Stomach (tissue), 8 donors: ENCODE measurements at regions not wholly inside any gene's neighbourhood (a gene's known extent, or its start where the extent isn't known, plus 50 kb on each side); places are given as distances from the start of the nearest gene placed in this dataset.

Source experiments
- DNase-seq, 2 donors: peaks; one replicate each; pipeline versions ENCODE4 v3.0.0 to v3.0.0-alpha.2; 2013 to 2019
- H3K27ac ChIP-seq, 5 donors: fragments of 200-600 bp in 4 of 5; sonication (generic) in 4 of 5; one replicate each; pipeline ENCODE4 v1.5.1; 2013 to 2019; ENCODE audit warnings: mild to moderate bottlenecking in 1 of 5, moderate library complexity in 1 of 5
- H3K27me3 ChIP-seq, 3 donors: fragments of 200-600 bp; sonication (generic); one replicate each; pipeline ENCODE4 v1.5.1; 2017 to 2019; ENCODE audit warnings: mixed run types in 1 of 3
- H3K36me3 ChIP-seq, 4 donors: fragments of 200-600 bp; sonication (generic); 1 replicate in 3 of 4; 2 replicates in 1 of 4; pipeline ENCODE4 v1.5.1; 2016 to 2019
- H3K4me1 ChIP-seq, 4 donors: fragments of 200-600 bp; sonication (generic); one replicate each; pipeline ENCODE4 v1.5.1; 2016 to 2019
- H3K4me3 ChIP-seq, 4 donors: fragments of 200-600 bp; sonication (generic) in 3 of 4; one replicate each; pipeline ENCODE4 v1.5.1; 2016 to 2019; ENCODE audit warnings: mild to moderate bottlenecking in 1 of 4
- H3K9me3 ChIP-seq, 4 donors: fragments of 200-600 bp; sonication (generic); one replicate each; pipeline ENCODE4 v1.5.1; 2016 to 2019
- EP300 ChIP-seq: sonication (generic); formaldehyde crosslinking; IDR thresholded peaks from one replicate; pipeline ENCODE4 v1.6.1; 2017; ENCODE audit warnings: antibody characterized with exemption
- POLR2A ChIP-seq, 4 donors: fragments of 450-650 bp; IDR thresholded peaks; one replicate each; pipeline ENCODE4 v1.6.1; 2016; ENCODE audit warnings: antibody characterized with exemption in 4 of 4, control low read depth in 2 of 4, mild to moderate bottlenecking in 1 of 4, moderate library complexity in 1 of 4
- POLR2AphosphoS5 ChIP-seq, 3 donors: sonication (generic); formaldehyde crosslinking; IDR thresholded peaks; one replicate each; pipeline ENCODE4 v1.6.1; 2016; ENCODE audit warnings: antibody characterized with exemption in 3 of 3
- WGBS, 5 donors: extraction: QIAGEN DNeasy Blood & Tissue Kit in 3 of 5; methylation state at CpG; one replicate each; pipeline versions ENCODE4 v1.1.5 to v1.1.7; 2013 to 2018; 5-methylcytosine and 5-hydroxymethylcytosine counted together
- intact Hi-C: fragments of 100-400 bp; cut with DNase I; formaldehyde crosslinking; loops from one replicate; pipeline ENCODE4 v1.15.1; 2023; ENCODE audit warnings: low total_unique reads
- TF ChIP-seq, protein P1 (sequence below), 7 experiments: fragments of 450-650 bp in 4 of 7; fragments of 200-600 bp in 3 of 7; sonication (generic) in 3 of 7; IDR thresholded peaks; one replicate each; pipeline ENCODE4 v1.5.1; 2016 to 2019; ENCODE audit warnings: antibody characterized with exemption in 7 of 7, control low read depth in 2 of 7, mild to moderate bottlenecking in 1 of 7
- donor health status: healthy with polysubstance abuse.
- donor health status: Bipolar disorder and iron deficiency.
- donor health status: healthy.

DNA sequence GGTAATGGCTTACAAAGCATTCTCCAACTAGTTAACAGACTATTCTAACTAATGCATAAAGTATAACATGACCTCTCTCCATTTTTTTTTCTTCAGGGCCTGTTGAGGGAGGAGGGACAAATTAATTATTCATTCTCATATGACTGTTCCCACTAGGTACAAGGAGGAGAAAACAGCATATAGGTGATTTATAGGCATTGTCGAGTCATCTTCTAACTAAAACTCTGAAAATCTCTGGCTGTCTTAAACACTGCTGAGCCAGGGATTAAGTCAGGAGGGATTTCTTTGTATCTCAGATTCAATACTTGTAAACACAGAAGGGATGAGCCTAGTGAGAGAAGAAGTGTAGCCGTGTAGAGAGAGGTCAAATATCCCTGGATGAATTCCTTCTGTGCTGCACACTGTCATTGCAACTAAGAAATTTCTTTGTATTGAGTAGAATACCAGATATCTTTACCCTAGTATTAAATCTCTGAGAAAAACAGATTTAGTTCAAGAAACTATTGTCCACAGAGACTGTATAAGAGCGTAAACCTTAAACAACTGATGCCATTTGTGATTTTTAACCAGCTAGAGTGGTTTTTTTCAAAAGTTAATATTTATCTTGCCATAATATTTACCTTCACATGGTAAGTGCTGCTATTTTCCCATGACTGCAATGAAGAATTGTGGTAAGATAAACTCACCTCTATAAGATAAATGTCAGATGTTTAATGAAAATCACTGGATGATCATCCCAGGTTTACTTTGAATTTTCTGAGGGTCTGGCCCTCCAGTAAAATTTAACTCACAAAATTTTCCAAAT, 465.3 kb downstream of the RWDD3 start:
- Histone ChIP-seq H3K27me3 (no peaks in the 10 kb centered on the region), H3K36me3 (no peaks in the 10 kb centered on the region), H3K4me3 (no peak overlapping the region), H3K9me3 (peaks cover 0 to 33% (median 25%) of the 10 kb centered on the region in 4 donors), H3K27ac (no peak overlapping the region), H3K4me1 (no peaks in the 10 kb centered on the region)
- intact Hi-C loops: no loop called here
- 34 to 50% (median 45%) methylated on average over 3 of the region's 3 CpGs for WGBS, 5 donors
- DNase-seq: peak in 1 of 2 donors; percentile 22
- TF ChIP-seq, protein P1, sequence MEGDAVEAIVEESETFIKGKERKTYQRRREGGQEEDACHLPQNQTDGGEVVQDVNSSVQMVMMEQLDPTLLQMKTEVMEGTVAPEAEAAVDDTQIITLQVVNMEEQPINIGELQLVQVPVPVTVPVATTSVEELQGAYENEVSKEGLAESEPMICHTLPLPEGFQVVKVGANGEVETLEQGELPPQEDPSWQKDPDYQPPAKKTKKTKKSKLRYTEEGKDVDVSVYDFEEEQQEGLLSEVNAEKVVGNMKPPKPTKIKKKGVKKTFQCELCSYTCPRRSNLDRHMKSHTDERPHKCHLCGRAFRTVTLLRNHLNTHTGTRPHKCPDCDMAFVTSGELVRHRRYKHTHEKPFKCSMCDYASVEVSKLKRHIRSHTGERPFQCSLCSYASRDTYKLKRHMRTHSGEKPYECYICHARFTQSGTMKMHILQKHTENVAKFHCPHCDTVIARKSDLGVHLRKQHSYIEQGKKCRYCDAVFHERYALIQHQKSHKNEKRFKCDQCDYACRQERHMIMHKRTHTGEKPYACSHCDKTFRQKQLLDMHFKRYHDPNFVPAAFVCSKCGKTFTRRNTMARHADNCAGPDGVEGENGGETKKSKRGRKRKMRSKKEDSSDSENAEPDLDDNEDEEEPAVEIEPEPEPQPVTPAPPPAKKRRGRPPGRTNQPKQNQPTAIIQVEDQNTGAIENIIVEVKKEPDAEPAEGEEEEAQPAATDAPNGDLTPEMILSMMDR (IDR thresholded peaks at IDR 0.05): no peak
- TF ChIP-seq POLR2A (IDR thresholded peaks at IDR 0.05): no peak
- TF ChIP-seq POLR2AphosphoS5 (IDR thresholded peaks at IDR 0.05): no peak
- no peak for TF ChIP-seq EP300

DNA sequence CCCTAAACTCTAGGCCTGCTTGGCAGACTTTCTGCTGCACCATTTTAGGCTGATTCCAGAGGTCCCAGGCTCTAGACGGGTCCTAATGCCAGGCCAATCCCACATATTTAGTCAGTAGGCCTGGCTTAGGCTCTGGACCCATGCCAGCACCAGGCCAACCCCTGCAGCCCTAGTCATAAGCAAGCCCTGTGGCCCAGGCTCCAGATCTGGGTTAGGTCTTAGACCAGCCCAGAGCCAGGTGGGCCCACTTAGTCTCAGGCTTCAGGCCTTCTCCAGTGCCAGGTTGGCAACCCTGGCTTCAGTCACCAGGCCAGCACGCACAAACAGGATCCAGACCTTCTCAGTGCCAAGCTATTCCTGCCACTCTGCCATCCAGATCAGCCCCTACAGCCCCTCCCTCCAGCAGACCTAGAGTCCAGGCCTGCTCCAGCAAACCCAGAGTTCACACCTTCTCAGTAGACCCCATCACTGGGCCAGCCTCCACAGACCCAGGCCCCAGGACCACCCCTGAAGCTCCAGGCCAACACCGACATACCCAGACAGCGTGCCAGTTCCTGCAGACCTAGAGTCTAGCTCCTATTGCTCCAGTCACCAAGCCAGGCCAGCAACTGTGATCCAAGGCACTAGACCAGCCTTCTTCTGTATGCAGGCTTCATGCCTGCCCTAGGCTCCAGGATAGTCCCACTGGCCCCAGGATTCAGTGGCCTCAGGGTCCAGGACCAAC, 467.6 kb downstream of the RWDD3 start:
- Histone ChIP-seq H3K27me3 (no peaks in the 10 kb centered on the region), H3K4me1 (no peaks in the 10 kb centered on the region), H3K36me3 (no peaks in the 10 kb centered on the region), H3K9me3 (peaks cover 0 to 47% (median 37%) of the 10 kb centered on the region in 4 donors), H3K27ac (no peak overlapping the region), H3K4me3 (no peak overlapping the region)
- WGBS, 5 donors: 90 to 100% (median 94%) methylated on average over 2 to 4 of the region's 4 CpGs
- TF ChIP-seq EP300: no peak
- TF ChIP-seq, protein P1 (IDR thresholded peaks at IDR 0.05): no peak
- intact Hi-C loops: no loop called here
- DNase-seq: no peak

DNA sequence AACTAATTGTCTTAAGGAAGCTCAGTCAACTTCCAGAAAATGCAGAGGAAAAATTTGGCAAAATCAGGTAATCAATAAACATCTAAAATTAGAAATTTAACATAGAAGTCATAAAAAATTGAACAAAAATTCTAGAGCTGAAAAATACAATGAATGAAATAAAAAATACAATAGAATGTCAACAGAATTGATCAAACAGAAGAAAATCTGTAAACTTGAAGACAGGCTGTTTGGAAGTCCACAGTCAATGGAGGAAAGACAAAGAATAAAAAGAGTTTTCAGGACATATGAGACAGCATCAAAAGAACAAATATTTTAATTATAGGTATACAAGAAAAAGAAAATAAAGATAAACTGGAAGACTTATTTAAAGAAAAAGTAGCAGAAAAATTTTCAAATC, 469.0 kb downstream of the RWDD3 start:
- no peak for DNase-seq
- Histone ChIP-seq H3K4me3 (no peak overlapping the region), H3K36me3 (no peaks in the 10 kb centered on the region), H3K4me1 (no peaks in the 10 kb centered on the region), H3K9me3 (peaks cover 0 to 55% (median 40%) of the 10 kb centered on the region in 4 donors), H3K27me3 (no peaks in the 10 kb centered on the region), H3K27ac (no peak overlapping the region)
- TF ChIP-seq POLR2AphosphoS5 (IDR thresholded peaks at IDR 0.05) (no peak), POLR2A (IDR thresholded peaks at IDR 0.05) (no peak), EP300 (no peak)
- TF ChIP-seq, protein P1 (IDR thresholded peaks at IDR 0.05): no peak
- intact Hi-C loops: no loop called here

DNA sequence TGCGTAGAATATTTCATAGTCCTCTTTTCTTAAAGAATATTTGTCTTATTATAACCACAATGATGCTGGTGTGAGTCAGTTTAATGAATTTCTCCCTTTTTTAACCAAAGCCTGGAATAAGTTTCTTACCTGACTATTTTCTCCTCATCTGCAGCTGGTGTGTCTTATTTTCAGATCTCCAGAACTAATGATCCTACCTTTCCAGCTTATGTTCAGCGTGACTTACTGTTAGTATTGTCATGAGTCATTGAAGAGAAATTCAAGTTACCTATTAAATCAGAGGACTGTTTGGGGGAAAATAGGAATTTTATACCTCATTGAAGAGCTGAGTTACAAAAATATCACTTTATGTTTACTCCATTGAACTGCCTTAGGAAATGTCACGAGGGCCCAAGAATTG, 482.1 kb downstream of the RWDD3 start:
- TF ChIP-seq POLR2AphosphoS5 (IDR thresholded peaks at IDR 0.05) (no peak), EP300 (no peak), POLR2A (IDR thresholded peaks at IDR 0.05) (no peak)
- TF ChIP-seq, protein P1 (IDR thresholded peaks at IDR 0.05): no peak
- no peaks in the 10 kb centered on the region for H3K27me3 ChIP-seq
- H3K9me3 ChIP-seq: no peaks in the 10 kb centered on the region
- H3K4me1 ChIP-seq: no peaks in the 10 kb centered on the region
- no peak overlapping the region for H3K27ac ChIP-seq
- no peak overlapping the region for H3K4me3 ChIP-seq
- WGBS, 5 donors: 78 to 91% (median 84%) methylated on average over 3 of the region's 3 CpGs
- no peak for DNase-seq
- intact Hi-C loops: no loop called here
- H3K36me3 ChIP-seq: no peaks in the 10 kb centered on the region
